Activated CD4-positive, CD25-positive, alpha-beta regulatory T cell treated with anti-CD3 and anti-CD28 coated beads, Interleukin-2, amount 50 U/mL, for 16 hours (primary cell): ENCODE measurements at regions not wholly inside any gene's neighbourhood (a gene's known extent, or its start where the extent isn't known, plus 50 kb on each side); places are given as distances from the start of the nearest gene placed in this dataset.
A peak's percentile ranks its signal among the peaks of the same experiment; 100 is the strongest.
"Not testable (repeated sequence)": the region's sequence is repeated elsewhere in the genome, so short reads cannot be mapped to it uniquely, and the experiment has no call there.

Source experiments
- DNase-seq: peaks from one replicate; pipeline ENCODE4 v3.0.0-alpha.2; 2020; ENCODE audit warnings: low read depth, low spot score

GRCh38 chr4:57190601-57191481 lies 80.7 kb upstream of the IGFBP7 start:
- DNase-seq, result no peak

- DNase-seq, result no peak
Measured at GRCh38 chr4:57187246-57187645, 77.1 kb upstream of the IGFBP7 start.

GRCh38 chr4:57184378-57185029 lies 74.3 kb upstream of the IGFBP7 start:
- no peak for DNase-seq

GRCh38 chr4:57182132-57182874 lies 72.1 kb upstream of the IGFBP7 start:
- no peak for DNase-seq

GRCh38 chr4:57173136-57173535 lies 63.0 kb upstream of the IGFBP7 start:
- DNase-seq, result not testable (repeated sequence)

- DNase-seq, result no peak
Measured at GRCh38 chr4:57172065-57172464, 61.9 kb upstream of the IGFBP7 start.

- no peak for DNase-seq
Measured at GRCh38 chr4:57168982-57169381, 58.8 kb upstream of the IGFBP7 start.

- DNase-seq, result peak; percentile 30
Measured at GRCh38 chr4:57163530-57164459, 53.6 kb upstream of the IGFBP7 start.

GRCh38 chr4:57162499-57163019 lies 52.4 kb upstream of the IGFBP7 start:
- DNase-seq, result no peak
